ENCODE measurements at regions not wholly inside any gene's neighbourhood (a gene's known extent, or its start where the extent isn't known, plus 50 kb on each side); places are given as distances from the start of the nearest gene placed in this dataset.

- Histone ChIP-seq H2AFZ (ENCODE audit: low read depth, low read length) (no peak overlapping the region), H3K4me2 (ENCODE audit: insufficient read depth, low read length) (no peak overlapping the region), H3K9me3 (replicated peaks; ENCODE audit: control insufficient read depth, insufficient read depth, low read length) (no peaks in the 10 kb centered on the region), H3K9ac (replicated peaks; ENCODE audit: extremely low read depth, insufficient read depth, low read length) (no peak overlapping the region), H3K4me3 (replicated peaks in 1 of 3; ENCODE audit: insufficient read depth in 1 of 3, low read depth in 1 of 3, low read length in 3 of 3) (no peak overlapping the region), H3K9me1 (replicated peaks; ENCODE audit: control insufficient read depth, extremely low read depth, insufficient read depth, low read length) (no peaks in the 10 kb centered on the region), H3K4me1 (ENCODE audit: control insufficient read depth, extremely low read depth, insufficient read depth, low read length) (no peaks in the 10 kb centered on the region), H3K27ac (ENCODE audit: insufficient read depth, low read depth, low read length) (no peak overlapping the region), H3K36me3 (ENCODE audit: control insufficient read depth in 2 of 2, extremely low read depth in 1 of 2, insufficient read depth in 2 of 2, low read length in 2 of 2) (no peaks in the 10 kb centered on the region), H4K20me1 (replicated peaks; ENCODE audit: control insufficient read depth, extremely low read depth, insufficient read depth, low read length) (no peaks in the 10 kb centered on the region), H3K79me2 (ENCODE audit: control insufficient read depth, insufficient read depth, low read length) (no peaks in the 10 kb centered on the region), H3K27me3 (ENCODE audit: control insufficient read depth in 2 of 2, insufficient read depth in 2 of 2, low read length in 2 of 2) (peaks cover 0 to 2% of the 10 kb centered on the region in 2 experiments)
- DNase-seq (ENCODE audit: low read depth, low spot score), result no peak
- FAIRE-seq, result no peak
- dilution Hi-C loops (cut with MboI; ENCODE audit: extremely low pct_ligation_motif_present, low sequenced_read_pairs) (no loop called here), intact Hi-C loops (cut with micrococcal nuclease) (no loop called here)
- ChIA-PET CTCF (no interaction called here), POLR2A (no interaction called here)
- BruUV-seq (replicated peaks), result no TSS peak
- TF ChIP-seq FOS (IDR thresholded peaks at IDR 0.05; ENCODE audit: borderline replicate concordance, insufficient read depth, low read length) (no peak), CTCF (IDR thresholded peaks at IDR 0.05; ENCODE audit: extremely low read depth in 1 of 2, insufficient read depth in 1 of 2, low read depth in 1 of 2, low read length in 2 of 2) (no peak), MAX (IDR thresholded peaks at IDR 0.05; ENCODE audit: insufficient read depth, insufficient read length) (no peak), MYC (IDR thresholded peaks at IDR 0.05; ENCODE audit: low read depth, low read length) (no peak), JUN (IDR thresholded peaks at IDR 0.05; ENCODE audit: borderline replicate concordance, insufficient read depth, insufficient read length, low read depth) (no peak)
Measured at GRCh38 chr1:101496109-101496508, 259.3 kb downstream of the S1PR1 start.

- no peak overlapping the region for H3K27ac ChIP-seq (ENCODE audit: insufficient read depth, low read depth, low read length)
- H3K4me3 ChIP-seq (replicated peaks in 1 of 3; ENCODE audit: insufficient read depth in 1 of 3, low read depth in 1 of 3, low read length in 3 of 3), result no peak overlapping the region
- no TSS peak for BruUV-seq (replicated peaks)
- TF ChIP-seq GATA2 (IDR thresholded peaks at IDR 0.05; ENCODE audit: insufficient read depth, insufficient read length, low read depth, low read length), result no peak
- no peak for TF ChIP-seq POLR2A (IDR thresholded peaks at IDR 0.05; ENCODE audit: low read depth, low read length)
- no peak for TF ChIP-seq CTCF (IDR thresholded peaks at IDR 0.05; ENCODE audit: extremely low read depth in 1 of 2, insufficient read depth in 1 of 2, low read depth in 1 of 2, low read length in 2 of 2)
- TF ChIP-seq JUN (IDR thresholded peaks at IDR 0.05; ENCODE audit: borderline replicate concordance, insufficient read depth, insufficient read length, low read depth), result no peak
- no peak for TF ChIP-seq POLR2AphosphoS5 (IDR thresholded peaks at IDR 0.05; ENCODE audit: insufficient read depth, low read depth, low read length)
- FAIRE-seq, result no peak
- intact Hi-C loops (cut with micrococcal nuclease) (no loop called here), dilution Hi-C loops (cut with MboI; ENCODE audit: extremely low pct_ligation_motif_present, low sequenced_read_pairs) (no loop called here)
- H3K79me2 ChIP-seq (ENCODE audit: control insufficient read depth, insufficient read depth, low read length), result no peaks in the 10 kb centered on the region
- H3K27me3 ChIP-seq (ENCODE audit: control insufficient read depth in 2 of 2, insufficient read depth in 2 of 2, low read length in 2 of 2), result peaks cover 0 to 2% of the 10 kb centered on the region in 2 experiments
- no peaks in the 10 kb centered on the region for H4K20me1 ChIP-seq (replicated peaks; ENCODE audit: control insufficient read depth, extremely low read depth, insufficient read depth, low read length)
- H3K9me1 ChIP-seq (replicated peaks; ENCODE audit: control insufficient read depth, extremely low read depth, insufficient read depth, low read length), result no peaks in the 10 kb centered on the region
- H3K4me1 ChIP-seq (ENCODE audit: control insufficient read depth, extremely low read depth, insufficient read depth, low read length), result no peaks in the 10 kb centered on the region
- no peak overlapping the region for H3K4me2 ChIP-seq (ENCODE audit: insufficient read depth, low read length)
- ChIA-PET POLR2A (no interaction called here), CTCF (no interaction called here)
- no peak overlapping the region for H2AFZ ChIP-seq (ENCODE audit: low read depth, low read length)
- H3K9ac ChIP-seq (replicated peaks; ENCODE audit: extremely low read depth, insufficient read depth, low read length), result no peak overlapping the region
- no peak for DNase-seq (ENCODE audit: low read depth, low spot score)
- no peaks in the 10 kb centered on the region for H3K36me3 ChIP-seq (ENCODE audit: control insufficient read depth in 2 of 2, extremely low read depth in 1 of 2, insufficient read depth in 2 of 2, low read length in 2 of 2)
- H3K9me3 ChIP-seq (replicated peaks; ENCODE audit: control insufficient read depth, insufficient read depth, low read length), result no peaks in the 10 kb centered on the region
Measured at GRCh38 chr1:101497881-101498559, 261.2 kb downstream of the S1PR1 start.
